ENCODE measurements at regions not wholly inside any gene's neighbourhood (a gene's known extent, or its start where the extent isn't known, plus 50 kb on each side); places are given as distances from the start of the nearest gene placed in this dataset.

DNA sequence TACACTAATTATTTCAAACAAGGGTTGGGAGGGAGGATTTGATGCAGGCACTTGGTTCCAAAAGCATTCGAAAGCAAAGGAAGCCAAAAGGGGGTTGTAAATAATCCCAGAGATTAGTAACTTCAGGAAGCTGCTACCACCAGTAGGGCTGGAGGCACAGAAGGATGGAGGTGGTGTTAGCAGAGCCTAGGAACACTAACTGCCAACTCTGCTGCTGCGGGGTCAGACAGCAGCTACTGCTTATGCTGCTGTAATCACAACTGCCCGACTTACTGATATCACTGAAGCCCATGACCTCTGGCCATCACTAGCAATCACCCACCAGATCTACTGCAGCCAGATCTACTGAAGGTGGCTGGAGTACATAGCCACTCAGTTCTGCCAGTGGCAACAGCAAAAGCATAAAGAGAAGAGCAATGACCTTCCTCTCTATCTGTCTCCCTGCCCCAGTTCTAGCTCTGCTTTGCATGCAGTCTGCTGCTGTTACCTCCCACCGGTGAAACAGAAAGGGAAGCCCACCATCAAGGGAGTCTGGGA, 408.5 kb downstream of the PLPP3 start:
- TF ChIP-seq, protein P1, sequence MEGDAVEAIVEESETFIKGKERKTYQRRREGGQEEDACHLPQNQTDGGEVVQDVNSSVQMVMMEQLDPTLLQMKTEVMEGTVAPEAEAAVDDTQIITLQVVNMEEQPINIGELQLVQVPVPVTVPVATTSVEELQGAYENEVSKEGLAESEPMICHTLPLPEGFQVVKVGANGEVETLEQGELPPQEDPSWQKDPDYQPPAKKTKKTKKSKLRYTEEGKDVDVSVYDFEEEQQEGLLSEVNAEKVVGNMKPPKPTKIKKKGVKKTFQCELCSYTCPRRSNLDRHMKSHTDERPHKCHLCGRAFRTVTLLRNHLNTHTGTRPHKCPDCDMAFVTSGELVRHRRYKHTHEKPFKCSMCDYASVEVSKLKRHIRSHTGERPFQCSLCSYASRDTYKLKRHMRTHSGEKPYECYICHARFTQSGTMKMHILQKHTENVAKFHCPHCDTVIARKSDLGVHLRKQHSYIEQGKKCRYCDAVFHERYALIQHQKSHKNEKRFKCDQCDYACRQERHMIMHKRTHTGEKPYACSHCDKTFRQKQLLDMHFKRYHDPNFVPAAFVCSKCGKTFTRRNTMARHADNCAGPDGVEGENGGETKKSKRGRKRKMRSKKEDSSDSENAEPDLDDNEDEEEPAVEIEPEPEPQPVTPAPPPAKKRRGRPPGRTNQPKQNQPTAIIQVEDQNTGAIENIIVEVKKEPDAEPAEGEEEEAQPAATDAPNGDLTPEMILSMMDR (IDR thresholded peaks at IDR 0.05; ENCODE audit: insufficient read depth, low read length, missing control alignments) = no peak
- ChIA-PET CTCF (interaction anchor here (1.1 kb wide), 1 partner anchor 650 kb away, joined by 4 read pairs; no protein-coding TSS in a partner anchor), POLR2A (no interaction called here)
- no peak for DNase-seq (ENCODE audit: low read depth, low spot score)
- H3K4me3 ChIP-seq (ENCODE audit: low read depth, low read length) = no peak overlapping the region

DNA sequence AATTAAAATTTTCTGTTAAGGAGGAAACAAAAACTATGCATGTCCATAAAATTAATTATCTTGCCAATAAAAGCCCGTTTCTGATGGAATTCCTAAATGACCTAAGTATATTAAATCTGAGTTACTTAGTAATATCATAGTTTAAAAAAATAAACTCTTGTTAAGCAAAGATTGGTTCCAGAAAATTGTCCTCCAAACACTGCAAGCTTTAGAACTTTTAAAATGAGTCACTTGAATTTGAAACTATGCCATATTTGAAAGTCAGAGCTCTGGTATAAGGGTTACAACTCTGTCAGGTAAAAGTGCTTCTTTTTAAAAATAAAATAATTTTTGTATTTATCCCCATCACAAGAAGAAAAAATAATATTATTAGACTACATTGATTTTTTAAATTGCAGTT, 409.5 kb downstream of the PLPP3 start:
- ChIA-PET CTCF (interaction anchor here (1.1 kb wide), 1 partner anchor 651 kb away, joined by 4 read pairs; no protein-coding TSS in a partner anchor), POLR2A (no interaction called here)
- H3K4me3 ChIP-seq (ENCODE audit: low read depth, low read length) = no peak overlapping the region
- no peak for DNase-seq (ENCODE audit: low read depth, low spot score)
- TF ChIP-seq, protein P1 (IDR thresholded peaks at IDR 0.05; ENCODE audit: insufficient read depth, low read length, missing control alignments) = no peak

DNA sequence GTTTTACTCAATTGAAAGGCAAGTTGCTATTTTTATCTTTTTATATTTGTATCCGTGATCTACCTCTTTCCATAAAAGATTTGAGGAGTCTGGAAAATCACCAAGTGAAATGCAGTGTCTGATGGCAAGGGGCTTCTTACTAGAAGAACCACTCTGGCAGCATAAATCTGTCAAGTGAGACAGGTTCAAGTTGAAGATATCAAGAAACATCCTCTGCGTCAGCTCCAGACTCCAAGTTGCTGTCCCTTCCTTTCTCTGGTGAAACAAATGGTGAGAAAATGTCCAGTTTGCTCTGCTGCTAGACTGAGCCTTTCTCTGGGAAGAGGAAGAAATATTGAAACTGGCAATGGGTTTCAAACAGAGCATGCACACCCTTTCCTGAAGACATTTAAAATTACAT, 411.2 kb downstream of the PLPP3 start:
- TF ChIP-seq, protein P1 (IDR thresholded peaks at IDR 0.05; ENCODE audit: insufficient read depth, low read length, missing control alignments) = no peak

DNA sequence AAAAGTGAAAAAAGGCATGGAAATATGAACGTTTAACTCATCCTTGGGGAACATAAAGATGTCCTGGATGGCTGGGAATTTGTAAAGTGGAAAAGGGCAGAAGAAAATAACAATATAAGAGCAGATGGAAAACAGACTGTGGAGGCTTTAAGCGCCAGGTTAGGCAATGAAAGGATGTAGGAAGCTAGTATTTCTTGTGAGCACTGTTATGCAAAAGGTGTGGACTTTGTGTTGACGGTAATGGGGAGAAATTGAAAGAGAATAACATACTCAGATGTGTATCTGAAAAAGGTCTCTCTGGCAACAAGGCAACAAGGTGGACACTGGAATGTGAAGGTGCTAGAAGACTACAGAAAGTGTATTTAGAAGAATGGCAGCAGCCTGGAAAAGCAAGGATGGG, 411.8 kb downstream of the PLPP3 start:
- DNase-seq (ENCODE audit: low read depth, low spot score) = no peak
- TF ChIP-seq, protein P1 (IDR thresholded peaks at IDR 0.05; ENCODE audit: insufficient read depth, low read length, missing control alignments) = no peak
- H3K4me3 ChIP-seq (ENCODE audit: low read depth, low read length) = no peak overlapping the region
- POLR2A ChIA-PET = no interaction called here
- CTCF ChIA-PET = no interaction called here

More for the DNA sequence above, 411.2 kb downstream of the PLPP3 start:
- POLR2A ChIA-PET = no interaction called here
- no peak overlapping the region for H3K4me3 ChIP-seq (ENCODE audit: low read depth, low read length)
- no peak for DNase-seq (ENCODE audit: low read depth, low spot score)
- CTCF ChIA-PET = no interaction called here

DNA sequence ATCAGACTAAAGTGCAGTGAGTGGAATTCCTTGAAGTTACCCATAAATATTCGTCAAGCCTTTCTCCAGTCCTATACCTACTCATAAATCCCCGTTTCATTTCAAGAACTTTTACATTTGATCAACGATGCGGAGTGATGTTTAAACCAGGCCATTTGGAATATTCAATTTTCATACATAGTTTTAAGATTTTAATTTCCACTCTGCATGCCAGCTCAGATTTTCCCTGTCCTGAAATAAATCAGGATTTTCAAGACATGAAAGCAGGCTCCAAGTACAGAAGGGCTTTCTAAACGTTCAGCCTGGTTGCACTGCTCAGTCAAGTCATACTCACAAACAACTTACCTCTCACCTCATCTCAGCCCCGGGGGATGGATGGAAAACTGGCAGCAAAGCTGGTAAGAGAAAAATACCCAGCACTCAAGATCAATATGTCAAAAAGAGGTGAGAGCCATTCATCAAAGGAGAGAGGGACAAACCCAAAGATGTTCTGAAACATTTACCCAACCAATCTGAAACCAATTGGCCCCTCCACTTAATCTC, 418.5 kb downstream of the PLPP3 start:
- ChIA-PET POLR2A (no interaction called here), CTCF (no interaction called here)
- no peak for DNase-seq (ENCODE audit: low read depth, low spot score)
- TF ChIP-seq, protein P1 (IDR thresholded peaks at IDR 0.05; ENCODE audit: insufficient read depth, low read length, missing control alignments) = no peak
- H3K4me3 ChIP-seq (ENCODE audit: low read depth, low read length) = no peak overlapping the region

DNA sequence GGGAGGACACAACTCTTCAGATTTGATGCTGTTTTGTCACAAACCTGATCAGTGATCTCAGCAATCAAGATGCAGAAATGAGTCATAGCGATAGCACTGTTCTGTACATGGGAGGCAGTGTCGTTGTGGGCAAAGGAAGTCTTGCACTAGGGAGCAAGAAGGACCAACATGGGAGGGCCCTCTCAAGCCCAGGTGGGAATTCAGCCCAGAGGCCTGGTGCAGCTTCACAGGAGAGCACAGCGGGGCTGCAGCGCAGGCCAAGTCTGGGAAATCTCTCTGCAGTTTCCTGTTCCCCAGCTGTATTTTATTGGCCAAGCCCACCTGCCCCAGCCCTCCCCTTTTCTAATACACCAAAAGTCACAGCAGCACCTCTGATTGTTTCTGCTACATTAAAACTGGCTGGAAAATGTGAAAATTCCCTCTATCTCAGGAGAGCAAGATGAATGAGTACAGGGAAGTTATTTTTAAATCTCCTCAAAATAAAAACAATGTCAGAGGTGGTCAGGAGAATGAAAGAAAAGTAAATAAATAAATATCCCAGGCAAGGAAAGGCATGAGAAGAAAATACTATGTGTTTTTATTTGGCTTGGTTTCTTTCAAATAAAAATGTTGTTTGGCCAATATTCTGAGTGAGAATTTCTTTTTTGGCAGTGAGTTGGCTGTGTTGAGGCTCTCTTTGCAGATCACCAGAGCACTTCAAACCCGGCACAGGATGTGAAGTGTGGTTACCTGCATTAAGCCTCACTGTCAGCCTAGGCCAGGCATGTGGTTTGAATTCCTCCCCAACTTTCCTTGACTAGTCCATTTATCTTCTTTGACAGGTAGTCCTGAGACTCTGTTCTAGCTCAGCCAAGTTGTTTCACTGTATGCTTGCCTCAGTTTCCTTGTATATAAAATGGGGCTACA, 422.1 kb downstream of the PLPP3 start:
- ChIA-PET POLR2A (no interaction called here), CTCF (no interaction called here)
- DNase-seq (ENCODE audit: low read depth, low spot score) = no peak
- no peak overlapping the region for H3K4me3 ChIP-seq (ENCODE audit: low read depth, low read length)
- TF ChIP-seq, protein P1 (IDR thresholded peaks at IDR 0.05; ENCODE audit: insufficient read depth, low read length, missing control alignments) = no peak

All from AG04449 (cell line).